ENCODE measurements at regions not wholly inside any gene's neighbourhood (a gene's known extent, or its start where the extent isn't known, plus 50 kb on each side); places are given as distances from the start of the nearest gene placed in this dataset.

DNA sequence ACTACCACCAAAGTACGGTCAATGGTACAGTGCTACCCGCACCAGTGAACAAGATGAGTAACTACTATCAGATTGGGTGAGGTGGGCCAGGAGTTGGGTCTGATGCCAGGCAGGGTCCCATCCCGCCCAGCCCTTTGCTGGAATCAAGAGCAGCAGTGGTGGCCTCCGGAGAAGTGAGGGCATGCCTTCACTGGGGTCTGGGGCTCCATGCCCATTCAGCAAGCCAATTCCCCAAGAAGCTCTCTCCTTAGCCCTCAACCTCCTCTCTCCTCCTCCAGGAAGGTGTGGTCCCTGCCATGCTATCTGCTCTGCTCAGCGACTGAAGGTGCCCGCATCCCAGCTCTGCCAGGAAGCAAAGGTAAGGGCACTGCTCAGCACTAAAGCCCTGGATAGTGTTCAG lies 62.7 kb upstream of the CPLX2 start:
- no peak for DNase-seq

DNA sequence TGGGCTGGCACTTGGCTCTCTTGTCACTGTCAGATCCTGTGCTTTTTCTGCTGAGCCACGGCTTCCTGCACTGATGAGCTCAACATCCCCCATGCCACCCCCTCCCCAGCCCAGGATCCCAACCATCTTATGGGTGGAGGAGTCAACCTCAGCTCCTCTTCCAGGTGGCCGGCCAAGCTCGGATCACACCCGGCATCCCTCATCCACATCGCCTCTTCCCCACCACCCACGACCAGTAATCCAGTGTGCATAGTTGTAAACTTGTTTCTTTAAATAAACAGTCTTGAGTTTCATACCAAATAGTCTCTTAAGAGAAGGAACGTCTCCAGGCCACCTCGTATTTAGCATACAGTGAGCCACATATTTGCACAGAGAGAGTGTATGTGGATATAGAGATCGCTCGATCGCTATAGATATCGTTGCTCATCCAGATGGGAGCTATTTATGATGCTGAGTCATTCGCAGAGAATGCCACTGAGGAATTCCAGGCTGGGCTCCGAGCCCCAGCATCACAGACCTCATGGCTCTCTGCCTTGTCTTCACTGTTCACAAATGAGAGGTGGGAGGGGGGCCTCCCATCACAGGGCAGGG lies 61.8 kb upstream of the CPLX2 start:
- no peak for DNase-seq

GRCh38 chr5:175810457-175810856 lies 60.9 kb upstream of the CPLX2 start:
- DNase-seq, result no peak

- no peak for DNase-seq
Observed at GRCh38 chr5:175811589-175811988, 59.8 kb upstream of the CPLX2 start.

- DNase-seq, result no peak
Observed at GRCh38 chr5:175813943-175814630, 57.3 kb upstream of the CPLX2 start.

- no peak for DNase-seq
Observed at GRCh38 chr5:175814691-175815090, 56.7 kb upstream of the CPLX2 start.

- no peak for DNase-seq
Observed at GRCh38 chr5:175815126-175815913, 56.1 kb upstream of the CPLX2 start.

GRCh38 chr5:175816348-175816747 lies 55.0 kb upstream of the CPLX2 start:
- no peak for DNase-seq

DNA sequence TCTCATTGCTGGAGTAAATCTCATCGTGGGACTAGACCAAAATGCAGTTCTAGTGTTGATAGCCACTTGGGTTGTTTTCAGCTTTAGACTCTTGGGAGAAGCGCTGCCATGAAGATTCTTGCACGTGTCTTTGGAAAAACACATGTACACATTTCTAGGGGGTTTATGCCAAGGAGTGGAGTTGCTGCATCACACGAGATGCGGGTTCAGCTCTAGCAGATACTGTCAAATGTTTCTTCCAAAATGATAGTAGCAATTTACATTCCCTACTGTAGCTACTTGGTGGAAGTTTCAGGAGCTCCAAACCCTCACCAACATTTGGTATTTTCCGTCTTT lies 52.3 kb upstream of the CPLX2 start:
- DNase-seq, result no peak

DNA sequence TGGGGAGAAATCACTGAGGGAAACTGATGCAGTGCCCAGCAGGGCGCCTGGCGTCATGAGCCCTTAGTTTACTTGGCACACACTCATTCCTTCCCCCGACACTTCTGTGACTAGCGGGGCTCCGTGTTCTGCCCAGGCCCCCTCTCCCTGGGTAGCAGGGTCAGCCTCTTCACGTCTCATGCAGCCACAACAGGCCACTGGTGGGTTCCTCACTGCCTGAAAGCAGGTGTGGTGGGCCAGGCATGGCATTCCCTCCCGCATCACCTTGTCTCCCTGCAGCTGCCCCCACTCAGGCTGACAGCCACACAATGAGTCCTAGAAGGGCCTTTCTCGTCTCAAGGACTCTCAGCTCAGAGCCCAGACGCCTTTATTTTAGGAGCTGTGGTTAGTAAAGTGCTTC lies 51.1 kb upstream of the CPLX2 start:
- no peak for DNase-seq
